ENCODE measurements at regions not wholly inside any gene's neighbourhood (a gene's known extent, or its start where the extent isn't known, plus 50 kb on each side); places are given as distances from the start of the nearest gene placed in this dataset.

GRCh38 chr14:38143170-38143569 is 64.5 kb upstream of the SSTR1 start:
- Histone ChIP-seq H3K4me1 (no peaks in the 10 kb centered on the region), H3K27ac (no peak overlapping the region), H3K9me3 (no peaks in the 10 kb centered on the region), H3K27me3 (no peaks in the 10 kb centered on the region), H3K4me3 (no peak overlapping the region), H3K36me3 (no peaks in the 10 kb centered on the region)
- intact Hi-C loops (cut with DNase I) = no loop called here
- WGBS, 2 donors = 77 to 79% methylated on average over 4 of the region's 4 CpGs
- no peak for DNase-seq
- TF ChIP-seq CTCF (IDR thresholded peaks at IDR 0.05) (no peak), POLR2AphosphoS5 (IDR thresholded peaks at IDR 0.05) (no peak), EP300 (IDR thresholded peaks at IDR 0.05) (no peak), POLR2A (IDR thresholded peaks at IDR 0.05) (no peak)

GRCh38 chr14:38143659-38144505 is 63.8 kb upstream of the SSTR1 start:
- no peak overlapping the region for H3K4me3 ChIP-seq
- H3K36me3 ChIP-seq = no peaks in the 10 kb centered on the region
- DNase-seq = no peak
- no peaks in the 10 kb centered on the region for H3K27me3 ChIP-seq
- H3K4me1 ChIP-seq = no peaks in the 10 kb centered on the region
- intact Hi-C loops (cut with DNase I) = no loop called here
- TF ChIP-seq EP300 (IDR thresholded peaks at IDR 0.05) (no peak), POLR2AphosphoS5 (IDR thresholded peaks at IDR 0.05) (no peak), POLR2A (IDR thresholded peaks at IDR 0.05) (no peak)
- no peaks in the 10 kb centered on the region for H3K9me3 ChIP-seq
- no peak overlapping the region for H3K27ac ChIP-seq
- 53 to 59% methylated on average over 6 of the region's 6 CpGs for WGBS, 2 donors

- TF ChIP-seq EP300 (IDR thresholded peaks at IDR 0.05) (no peak), POLR2AphosphoS5 (IDR thresholded peaks at IDR 0.05) (no peak), CTCF (IDR thresholded peaks at IDR 0.05) (no peak), POLR2A (IDR thresholded peaks at IDR 0.05) (no peak)
- intact Hi-C loops (cut with DNase I) = no loop called here
- Histone ChIP-seq H3K9me3 (no peaks in the 10 kb centered on the region), H3K4me3 (no peak overlapping the region), H3K27ac (no peak overlapping the region), H3K4me1 (no peaks in the 10 kb centered on the region), H3K27me3 (no peaks in the 10 kb centered on the region), H3K36me3 (no peaks in the 10 kb centered on the region)
- 85 to 94% methylated on average over 4 of the region's 4 CpGs for WGBS, 2 donors
- no peak for DNase-seq
Measured at GRCh38 chr14:38145142-38145541, 62.6 kb upstream of the SSTR1 start.

GRCh38 chr14:38150075-38150474 is 57.6 kb upstream of the SSTR1 start:
- Histone ChIP-seq H3K27me3 (no peaks in the 10 kb centered on the region), H3K4me3 (no peak overlapping the region), H3K4me1 (no peaks in the 10 kb centered on the region), H3K36me3 (no peaks in the 10 kb centered on the region), H3K27ac (no peak overlapping the region), H3K9me3 (no peaks in the 10 kb centered on the region)
- intact Hi-C loops (cut with DNase I) = no loop called here
- TF ChIP-seq POLR2A (IDR thresholded peaks at IDR 0.05) (no peak), EP300 (IDR thresholded peaks at IDR 0.05) (no peak), POLR2AphosphoS5 (IDR thresholded peaks at IDR 0.05) (no peak), CTCF (IDR thresholded peaks at IDR 0.05) (no peak)
- WGBS, 2 donors = 88 to 90% methylated on average over 3 of the region's 3 CpGs
- no peak for DNase-seq

Small RNA genes in the stretch of these regions (small RNA-seq; reads per million reads assigned to genes)
- gene RF00406 (0 to 0.54 (median 0) reads per million in 3 donors), gene RNU6-1277P (0 reads per million in 3 donors)
